ENCODE measurements at regions not wholly inside any gene's neighbourhood (a gene's known extent, or its start where the extent isn't known, plus 50 kb on each side); places are given as distances from the start of the nearest gene placed in this dataset.

DNA sequence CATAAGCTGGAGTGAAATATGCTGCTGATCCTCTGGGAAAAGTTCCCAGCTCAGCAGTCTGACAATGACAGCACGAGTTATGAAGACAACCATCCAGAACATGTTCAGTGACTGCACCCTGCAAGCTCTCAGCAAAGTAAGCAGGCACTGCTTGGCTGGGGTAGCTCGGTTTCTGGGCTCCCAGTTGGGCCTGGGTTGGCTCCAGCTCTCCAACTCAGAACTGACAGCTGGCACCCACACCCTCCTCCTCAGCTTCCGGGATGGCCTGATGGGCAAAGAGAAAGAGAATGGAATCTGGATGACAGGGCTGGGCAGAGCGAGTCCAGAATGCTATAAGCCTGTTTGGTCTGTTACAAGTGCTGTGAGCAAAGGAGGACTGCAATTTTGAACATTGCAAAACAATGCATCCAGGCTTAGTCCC, 185.0 kb downstream of the CSNK1G3 start:
- no TSS peak for BruUV-seq (replicated peaks)
- Histone ChIP-seq H3K4me3 (ENCODE audit: low read depth, low read length, poor library complexity, severe bottlenecking) (no peak overlapping the region), H2AFZ (ENCODE audit: low read length) (no peak overlapping the region), H3K9me2 (ENCODE audit: insufficient read depth, low read length) (no peaks in the 10 kb centered on the region), H4K20me1 (ENCODE audit: insufficient read depth, low read length) (no peaks in the 10 kb centered on the region), H3K27ac (ENCODE audit: low read depth, low read length, poor library complexity, severe bottlenecking) (no peak overlapping the region), H3K9me3 (ENCODE audit: low read length) (no peaks in the 10 kb centered on the region), H3K36me3 (ENCODE audit: insufficient read depth, low read length) (no peaks in the 10 kb centered on the region), H3K4me2 (ENCODE audit: low read length) (no peak overlapping the region), H3K79me2 (ENCODE audit: insufficient read depth, low read depth, low read length) (no peaks in the 10 kb centered on the region), H3K4me1 (ENCODE audit: insufficient read depth, low read length, poor library complexity, severe bottlenecking) (no peaks in the 10 kb centered on the region)
- CTCF ChIA-PET (ENCODE audit: unreplicated experiment): no interaction called here
- TF ChIP-seq CTCF (conservative IDR thresholded peaks at IDR 0.05; ENCODE audit: low read length) (no peak), EZH2phosphoT487 (IDR thresholded peaks at IDR 0.05; ENCODE audit: borderline replicate concordance, low read depth, low read length) (no peak)
- POLR2A ChIA-PET: no interaction called here
- intact Hi-C loops (cut with micrococcal nuclease; ENCODE audit: unreplicated experiment): no loop called here
- no peak for DNase-seq (ENCODE audit: low spot score)

DNA sequence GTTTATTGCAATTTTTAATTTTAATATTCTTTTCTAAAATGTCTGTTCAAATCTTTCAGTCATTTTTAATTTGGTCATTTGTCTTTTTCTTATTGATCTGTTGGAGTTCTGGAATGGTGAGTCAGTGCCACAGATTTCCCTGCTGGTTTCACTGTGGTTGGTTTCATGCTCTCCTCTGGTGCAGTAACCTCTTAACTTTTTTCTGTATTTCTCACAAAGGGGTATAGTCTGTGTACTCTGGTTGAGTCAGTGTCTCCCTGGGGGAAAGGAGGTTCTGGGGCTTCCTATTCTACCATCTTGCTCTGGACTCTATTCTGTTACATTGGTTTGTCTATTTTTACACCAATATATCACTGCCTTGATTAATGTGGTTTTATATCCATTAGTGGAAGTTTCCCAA, 178.8 kb downstream of the CSNK1G3 start:
- Histone ChIP-seq H4K20me1 (ENCODE audit: insufficient read depth, low read length) (no peaks in the 10 kb centered on the region), H3K4me1 (ENCODE audit: insufficient read depth, low read length, poor library complexity, severe bottlenecking) (no peaks in the 10 kb centered on the region), H3K36me3 (ENCODE audit: insufficient read depth, low read length) (no peaks in the 10 kb centered on the region), H3K27ac (ENCODE audit: low read depth, low read length, poor library complexity, severe bottlenecking) (no peak overlapping the region), H2AFZ (ENCODE audit: low read length) (no peak overlapping the region), H3K9me3 (ENCODE audit: low read length) (no peaks in the 10 kb centered on the region), H3K4me2 (ENCODE audit: low read length) (no peak overlapping the region), H3K79me2 (ENCODE audit: insufficient read depth, low read depth, low read length) (no peaks in the 10 kb centered on the region), H3K9me2 (ENCODE audit: insufficient read depth, low read length) (no peaks in the 10 kb centered on the region), H3K4me3 (ENCODE audit: low read depth, low read length, poor library complexity, severe bottlenecking) (no peak overlapping the region)
- no TSS peak for BruUV-seq (replicated peaks)
- CTCF ChIA-PET (ENCODE audit: unreplicated experiment): no interaction called here
- POLR2A ChIA-PET: no interaction called here
- no peak for DNase-seq (ENCODE audit: low spot score)
- TF ChIP-seq EZH2phosphoT487 (IDR thresholded peaks at IDR 0.05; ENCODE audit: borderline replicate concordance, low read depth, low read length) (no peak), CTCF (conservative IDR thresholded peaks at IDR 0.05; ENCODE audit: low read length) (no peak)
- intact Hi-C loops (cut with micrococcal nuclease; ENCODE audit: unreplicated experiment): no loop called here

DNA sequence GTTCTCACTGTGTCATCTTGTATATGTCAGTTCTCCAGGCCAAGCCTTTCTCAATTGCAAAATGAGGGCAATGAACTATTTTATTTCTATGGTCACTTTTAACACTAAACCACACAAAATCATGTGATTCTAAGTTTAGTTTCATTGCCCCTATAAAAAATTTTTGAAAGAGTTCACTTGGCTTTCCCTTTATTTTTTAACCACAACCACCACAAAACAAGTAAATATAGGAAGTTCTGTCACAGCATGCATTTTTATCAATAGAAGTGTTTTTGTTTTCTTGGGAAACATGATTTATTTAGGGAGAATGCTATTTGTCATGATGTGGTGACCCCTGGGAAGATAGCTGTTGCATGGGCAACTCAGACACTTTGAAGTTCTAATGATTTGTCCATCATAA, 169.1 kb downstream of the CSNK1G3 start:
- BruUV-seq (replicated peaks): no TSS peak
- CTCF ChIA-PET (ENCODE audit: unreplicated experiment): no interaction called here

More for the DNA sequence above, 169.1 kb downstream of the CSNK1G3 start:
- Histone ChIP-seq H3K4me3 (ENCODE audit: low read depth, low read length, poor library complexity, severe bottlenecking) (no peak overlapping the region), H3K36me3 (ENCODE audit: insufficient read depth, low read length) (no peaks in the 10 kb centered on the region), H3K79me2 (ENCODE audit: insufficient read depth, low read depth, low read length) (no peaks in the 10 kb centered on the region), H3K4me2 (ENCODE audit: low read length) (no peak overlapping the region), H4K20me1 (ENCODE audit: insufficient read depth, low read length) (no peaks in the 10 kb centered on the region), H3K9me2 (ENCODE audit: insufficient read depth, low read length) (no peaks in the 10 kb centered on the region), H3K4me1 (ENCODE audit: insufficient read depth, low read length, poor library complexity, severe bottlenecking) (no peaks in the 10 kb centered on the region), H3K27ac (ENCODE audit: low read depth, low read length, poor library complexity, severe bottlenecking) (no peak overlapping the region), H2AFZ (ENCODE audit: low read length) (no peak overlapping the region), H3K9me3 (ENCODE audit: low read length) (no peaks in the 10 kb centered on the region; the same call in 1 of the 2 replicates)
- POLR2A ChIA-PET: no interaction called here
- no peak for TF ChIP-seq CTCF (conservative IDR thresholded peaks at IDR 0.05; ENCODE audit: low read length)
- TF ChIP-seq EZH2phosphoT487 (IDR thresholded peaks at IDR 0.05; ENCODE audit: borderline replicate concordance, low read depth, low read length): no peak
- intact Hi-C loops (cut with micrococcal nuclease; ENCODE audit: unreplicated experiment): no loop called here
- DNase-seq (ENCODE audit: low spot score): no peak
